Upper lobe of left lung (tissue), 6 donors: ENCODE measurements at regions not wholly inside any gene's neighbourhood (a gene's known extent, or its start where the extent isn't known, plus 50 kb on each side); places are given as distances from the start of the nearest gene placed in this dataset.

Experiments
- ATAC-seq, 2 donors: fragments of 200-7000 bp; cut with Tn5 transposase; one replicate each; pipeline ENCODE4 v1.9.1; 2022; ENCODE audit warnings: mild to moderate bottlenecking in 2 of 2, moderate library complexity in 2 of 2; ENCODE audit not compliant: low FRiP score in 2 of 2
- DNase-seq, 2 donors: peaks; one replicate each; pipeline ENCODE4 v3.0.0-alpha.2; 2019 to 2020
- H3K27ac ChIP-seq, 4 donors: fragments of 200-600 bp; sonication (generic); one replicate each; pipeline ENCODE4 v1.5.1; 2016 to 2019
- H3K27me3 ChIP-seq, 4 donors: fragments of 200-600 bp; sonication (generic); one replicate each; pipeline ENCODE4 v1.5.1; 2017 to 2019
- H3K36me3 ChIP-seq, 4 donors: fragments of 200-600 bp; sonication (generic); one replicate each; pipeline ENCODE4 v1.5.1; 2016 to 2019
- H3K4me1 ChIP-seq, 4 donors: fragments of 200-600 bp; sonication (generic); one replicate each; pipeline ENCODE4 v1.5.1; 2018 to 2019
- H3K4me3 ChIP-seq, 4 donors: fragments of 200-600 bp; sonication (generic); one replicate each; pipeline ENCODE4 v1.5.1; 2017 to 2019; ENCODE audit warnings: mild to moderate bottlenecking in 2 of 4, moderate library complexity in 1 of 4
- H3K9me3 ChIP-seq, 4 donors: fragments of 200-600 bp; sonication (generic); one replicate each; pipeline ENCODE4 v1.5.1; 2018 to 2019
- EP300 ChIP-seq, 4 donors: sonication (generic); formaldehyde crosslinking; IDR thresholded peaks; one replicate each; pipeline ENCODE4 v1.5.1; 2017; ENCODE audit warnings: antibody characterized with exemption in 4 of 4, control low read depth in 2 of 4
- POLR2A ChIP-seq, 4 donors: fragments of 450-650 bp; IDR thresholded peaks; one replicate each; pipeline ENCODE4 v1.5.1; 2016 to 2017; ENCODE audit warnings: antibody characterized with exemption in 4 of 4, mild to moderate bottlenecking in 2 of 4
- POLR2AphosphoS5 ChIP-seq, 2 donors: sonication (generic); formaldehyde crosslinking; IDR thresholded peaks; one replicate each; pipeline ENCODE4 v1.5.1; 2017; ENCODE audit warnings: antibody characterized with exemption in 2 of 2
- WGBS, 2 donors: methylation state at CpG; one replicate each; pipeline ENCODE4 v1.1.5; 2017 to 2018; 5-methylcytosine and 5-hydroxymethylcytosine counted together
- TF ChIP-seq, protein P1 (sequence below), 6 experiments: fragments of 450-650 bp in 4 of 6; fragments of 200-600 bp in 2 of 6; sonication (generic) in 2 of 6; IDR thresholded peaks; one replicate each; pipeline ENCODE4 v1.5.1; 2016 to 2019; ENCODE audit warnings: antibody characterized with exemption in 6 of 6
- donor health status: DM: no; HTN: no; CAD: no; lungs with moderate emphysema.
- donor health status: DM: no; HTN: yes; CAD: no; lungs with severe emphysema.

DNA sequence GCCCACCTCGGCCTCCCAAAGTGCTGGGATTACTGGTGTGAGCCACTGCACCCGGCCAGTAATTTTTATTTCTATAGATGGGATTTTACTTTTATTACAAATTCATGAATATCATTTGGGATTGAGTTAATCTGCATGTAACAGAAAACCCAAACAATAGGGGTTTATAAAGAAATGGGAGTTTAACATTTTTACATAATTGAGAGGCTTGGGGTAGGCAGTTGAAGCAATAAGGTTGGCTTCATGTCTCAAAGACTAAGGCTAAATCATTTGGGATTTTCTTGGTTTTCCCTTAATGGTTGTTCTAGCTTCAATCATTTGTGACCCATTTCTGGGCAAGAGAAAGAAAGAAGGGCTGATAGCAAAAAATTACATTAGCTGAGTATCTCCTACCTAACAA is 118.7 kb upstream of the FOXD3 start:
- no peak for TF ChIP-seq POLR2AphosphoS5 (IDR thresholded peaks at IDR 0.05)
- TF ChIP-seq, protein P1, sequence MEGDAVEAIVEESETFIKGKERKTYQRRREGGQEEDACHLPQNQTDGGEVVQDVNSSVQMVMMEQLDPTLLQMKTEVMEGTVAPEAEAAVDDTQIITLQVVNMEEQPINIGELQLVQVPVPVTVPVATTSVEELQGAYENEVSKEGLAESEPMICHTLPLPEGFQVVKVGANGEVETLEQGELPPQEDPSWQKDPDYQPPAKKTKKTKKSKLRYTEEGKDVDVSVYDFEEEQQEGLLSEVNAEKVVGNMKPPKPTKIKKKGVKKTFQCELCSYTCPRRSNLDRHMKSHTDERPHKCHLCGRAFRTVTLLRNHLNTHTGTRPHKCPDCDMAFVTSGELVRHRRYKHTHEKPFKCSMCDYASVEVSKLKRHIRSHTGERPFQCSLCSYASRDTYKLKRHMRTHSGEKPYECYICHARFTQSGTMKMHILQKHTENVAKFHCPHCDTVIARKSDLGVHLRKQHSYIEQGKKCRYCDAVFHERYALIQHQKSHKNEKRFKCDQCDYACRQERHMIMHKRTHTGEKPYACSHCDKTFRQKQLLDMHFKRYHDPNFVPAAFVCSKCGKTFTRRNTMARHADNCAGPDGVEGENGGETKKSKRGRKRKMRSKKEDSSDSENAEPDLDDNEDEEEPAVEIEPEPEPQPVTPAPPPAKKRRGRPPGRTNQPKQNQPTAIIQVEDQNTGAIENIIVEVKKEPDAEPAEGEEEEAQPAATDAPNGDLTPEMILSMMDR (IDR thresholded peaks at IDR 0.05) = no peak
- TF ChIP-seq EP300 (IDR thresholded peaks at IDR 0.05) = no peak
- H3K27me3 ChIP-seq = no peaks in the 10 kb centered on the region
- 93 to 94% methylated on average over 2 of the region's 2 CpGs for WGBS, 2 donors
- DNase-seq (no peak), ATAC-seq (no peak)
- H3K27ac ChIP-seq = no peak overlapping the region
- H3K9me3 ChIP-seq = no peaks in the 10 kb centered on the region
- no peaks in the 10 kb centered on the region for H3K4me1 ChIP-seq
- H3K4me3 ChIP-seq = no peak overlapping the region
- no peaks in the 10 kb centered on the region for H3K36me3 ChIP-seq

DNA sequence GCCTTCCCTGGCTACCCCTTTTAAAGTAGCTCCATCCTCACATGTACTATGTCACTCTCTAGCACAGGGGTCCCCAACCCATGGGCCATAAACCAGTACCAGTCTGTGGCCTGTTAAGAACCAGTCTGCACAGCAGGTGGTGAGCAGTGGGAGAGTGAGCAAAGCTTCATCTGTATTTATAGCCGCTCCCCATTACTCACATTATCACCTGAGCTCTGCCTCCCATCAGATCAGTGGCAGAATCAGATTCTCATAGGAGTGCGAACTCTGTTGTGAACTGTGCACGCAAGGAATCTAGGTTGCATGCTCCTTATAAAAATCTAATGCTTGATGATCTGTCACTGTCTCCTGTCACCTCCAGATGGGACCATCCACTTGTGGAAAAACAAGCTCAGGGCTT is 116.6 kb upstream of the FOXD3 start:
- ATAC-seq (no peak), DNase-seq (no peak)
- 94 to 95% methylated on average over 3 of the region's 3 CpGs for WGBS, 2 donors
- Histone ChIP-seq H3K9me3 (no peaks in the 10 kb centered on the region), H3K27me3 (no peaks in the 10 kb centered on the region), H3K36me3 (no peaks in the 10 kb centered on the region), H3K27ac (no peak overlapping the region), H3K4me3 (no peak overlapping the region), H3K4me1 (no peaks in the 10 kb centered on the region)
- TF ChIP-seq POLR2AphosphoS5 (IDR thresholded peaks at IDR 0.05) (no peak), EP300 (IDR thresholded peaks at IDR 0.05) (no peak), POLR2A (IDR thresholded peaks at IDR 0.05) (no peak)
- TF ChIP-seq, protein P1 (IDR thresholded peaks at IDR 0.05) = no peak

DNA sequence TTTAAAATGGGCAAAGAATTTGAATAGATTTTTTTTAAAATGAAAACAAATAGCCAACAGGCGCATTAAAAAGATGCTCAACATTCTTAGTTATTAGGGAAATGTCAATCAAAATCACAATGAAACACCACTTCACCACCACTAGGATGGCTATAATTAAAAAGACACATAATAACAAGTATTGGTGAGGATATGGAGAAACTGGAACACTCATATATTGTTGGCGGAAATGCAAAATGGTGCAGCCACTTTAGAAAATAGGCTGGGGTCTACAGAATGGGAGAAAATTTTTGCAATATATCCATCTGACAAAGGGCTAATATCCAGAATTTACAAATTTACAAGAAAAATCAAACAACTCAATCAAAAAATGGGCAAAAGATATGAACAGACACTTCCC is 107.8 kb upstream of the FOXD3 start:
- ATAC-seq (no peak), DNase-seq (no peak)
- Histone ChIP-seq H3K9me3 (peaks cover 0 to 3% (median 0%) of the 10 kb centered on the region in 4 donors), H3K36me3 (no peaks in the 10 kb centered on the region), H3K4me3 (no peak overlapping the region), H3K4me1 (no peaks in the 10 kb centered on the region), H3K27me3 (no peaks in the 10 kb centered on the region), H3K27ac (no peak overlapping the region)
- 95 to 96% methylated on average over 2 of the region's 2 CpGs for WGBS, 2 donors
- no peak for TF ChIP-seq POLR2A (IDR thresholded peaks at IDR 0.05)
- TF ChIP-seq POLR2AphosphoS5 (IDR thresholded peaks at IDR 0.05) = no peak

DNA sequence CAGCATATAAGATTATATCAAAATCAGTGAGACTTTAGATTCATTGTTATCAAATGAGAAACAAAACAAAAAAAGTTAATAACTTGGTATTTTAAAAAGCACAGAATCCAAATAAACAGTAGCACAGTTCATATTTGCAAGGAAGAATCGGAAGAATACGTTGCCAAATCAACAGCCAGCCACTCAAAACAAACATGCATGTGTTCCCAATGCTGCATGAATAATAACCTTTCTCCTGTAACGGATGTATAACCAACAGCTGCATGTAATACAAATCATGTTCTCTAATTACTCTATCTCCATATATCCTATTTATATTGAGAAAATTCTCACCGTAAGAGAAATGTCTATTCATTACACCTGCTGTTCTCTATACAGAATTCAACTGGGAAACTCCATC is 98.9 kb upstream of the FOXD3 start:
- Histone ChIP-seq H3K9me3 (no peaks in the 10 kb centered on the region), H3K27ac (no peak overlapping the region), H3K4me3 (no peak overlapping the region), H3K36me3 (no peaks in the 10 kb centered on the region), H3K27me3 (no peaks in the 10 kb centered on the region), H3K4me1 (no peaks in the 10 kb centered on the region)
- ATAC-seq (no peak), DNase-seq (no peak)
- no peak for TF ChIP-seq EP300 (IDR thresholded peaks at IDR 0.05)
- TF ChIP-seq, protein P1 (IDR thresholded peaks at IDR 0.05) = no peak
- TF ChIP-seq POLR2A (IDR thresholded peaks at IDR 0.05) = no peak
- no peak for TF ChIP-seq POLR2AphosphoS5 (IDR thresholded peaks at IDR 0.05)
- 58 to 69% methylated on average over 4 of the region's 4 CpGs for WGBS, 2 donors

DNA sequence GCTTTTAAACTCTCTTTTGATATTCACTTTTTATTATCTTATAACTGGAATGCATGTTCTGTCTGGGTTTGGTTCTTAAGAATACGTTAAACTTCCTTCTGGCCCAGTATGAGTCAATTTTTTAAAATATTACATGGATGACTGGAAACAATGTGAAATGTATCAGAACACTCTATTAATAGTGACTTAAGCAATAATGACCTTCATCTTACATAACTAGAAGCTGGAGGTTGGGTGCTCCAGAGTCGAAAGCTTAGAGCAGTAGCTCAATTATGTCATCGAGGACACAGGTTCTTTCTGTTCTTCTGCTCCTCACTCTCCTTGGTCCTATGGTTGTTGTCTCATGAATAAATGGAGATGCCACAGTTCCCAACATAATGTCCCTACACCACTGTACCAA is 91.6 kb upstream of the FOXD3 start:
- 78 to 86% methylated on average over 3 of the region's 3 CpGs for WGBS, 2 donors
- H3K27me3 ChIP-seq = no peaks in the 10 kb centered on the region
- peaks cover 0 to 5% (median 0%) of the 10 kb centered on the region in 4 donors for H3K9me3 ChIP-seq
- TF ChIP-seq, protein P1 (IDR thresholded peaks at IDR 0.05) = no peak
- TF ChIP-seq POLR2A (IDR thresholded peaks at IDR 0.05) (no peak), POLR2AphosphoS5 (IDR thresholded peaks at IDR 0.05) (no peak), EP300 (IDR thresholded peaks at IDR 0.05) (no peak)
- no peaks in the 10 kb centered on the region for H3K36me3 ChIP-seq
- no peaks in the 10 kb centered on the region for H3K4me1 ChIP-seq
- ATAC-seq = no peak
- no peak overlapping the region for H3K27ac ChIP-seq
- H3K4me3 ChIP-seq = no peak overlapping the region
- DNase-seq = no peak
